ENCODE measurements at regions not wholly inside any gene's neighbourhood (a gene's known extent, or its start where the extent isn't known, plus 50 kb on each side); places are given as distances from the start of the nearest gene placed in this dataset.
"Not testable (repeated sequence)": the region's sequence is repeated elsewhere in the genome, so short reads cannot be mapped to it uniquely, and the experiment has no call there.

DNA sequence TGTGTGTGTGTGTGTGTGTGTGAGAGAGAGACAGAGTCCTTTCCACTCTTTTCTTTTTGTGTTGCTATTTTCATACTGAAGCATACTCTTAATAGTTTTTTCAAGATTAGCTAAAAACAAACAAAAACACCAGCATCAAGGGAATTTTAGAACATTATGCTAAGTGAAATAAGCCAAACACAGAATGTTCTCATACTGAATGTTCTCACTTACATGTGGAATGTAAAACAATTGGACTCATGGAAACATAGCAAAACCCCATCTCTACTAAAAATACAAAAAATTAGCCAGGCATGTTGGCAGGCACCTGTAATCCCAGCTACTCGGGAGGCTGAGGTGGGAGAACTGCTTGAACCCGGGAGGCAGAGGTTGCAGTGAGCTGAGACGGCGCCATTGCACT lies 193.4 kb downstream of the XPNPEP1 start:
- DNase-seq, result not testable (repeated sequence)

DNA sequence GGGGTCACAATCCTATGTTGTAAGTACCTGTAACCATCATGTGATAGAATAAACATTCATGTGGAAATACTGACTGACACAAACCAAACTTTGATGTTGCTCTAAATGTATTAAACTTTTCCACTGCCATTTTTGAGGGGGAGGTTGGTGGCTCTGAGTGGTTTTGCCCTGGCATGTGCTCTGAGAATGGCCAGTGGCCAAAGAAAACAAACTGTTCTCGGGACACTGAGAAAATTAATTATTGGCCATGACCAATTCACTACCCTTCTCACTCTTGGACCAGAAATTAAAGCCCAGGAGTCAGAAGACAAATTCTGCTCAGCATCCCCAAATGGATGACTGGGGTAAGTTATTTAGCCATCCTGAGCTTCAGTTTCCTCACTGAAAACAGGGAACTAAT lies 195.9 kb downstream of the XPNPEP1 start:
- DNase-seq, result no peak

- no peak for DNase-seq
Measured at GRCh38 chr10:109726473-109726872, 196.8 kb downstream of the XPNPEP1 start.

GRCh38 chr10:109723305-109723704 lies 200.0 kb downstream of the XPNPEP1 start:
- no peak for DNase-seq

- no peak for DNase-seq
Measured at GRCh38 chr10:109721453-109722064, 201.8 kb downstream of the XPNPEP1 start.

DNA sequence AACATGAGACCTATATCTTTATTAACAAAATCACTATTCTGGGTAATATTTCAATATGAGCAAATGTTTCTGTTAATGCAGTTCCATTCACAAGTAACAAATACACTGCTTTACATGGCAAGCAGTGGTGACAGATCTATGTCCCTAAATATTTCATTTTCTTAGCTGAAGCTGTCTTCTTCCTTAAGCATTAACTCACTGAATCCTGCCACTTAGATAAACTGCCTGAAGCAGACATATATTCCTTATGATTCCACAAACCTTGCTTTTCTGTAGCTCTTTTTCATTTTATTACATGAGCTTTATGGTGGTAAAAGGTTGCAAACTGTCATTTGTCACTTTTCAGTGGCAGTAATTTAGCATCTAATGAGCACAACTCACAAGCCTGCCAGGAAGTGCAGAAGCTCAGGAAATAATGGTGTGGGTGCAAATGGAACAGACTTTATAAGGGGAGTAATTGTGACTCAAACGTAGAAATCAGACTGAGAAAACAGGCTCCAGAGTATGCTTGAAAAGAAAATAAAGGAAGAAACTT lies 217.2 kb downstream of the XPNPEP1 start:
- no peak for DNase-seq

DNA sequence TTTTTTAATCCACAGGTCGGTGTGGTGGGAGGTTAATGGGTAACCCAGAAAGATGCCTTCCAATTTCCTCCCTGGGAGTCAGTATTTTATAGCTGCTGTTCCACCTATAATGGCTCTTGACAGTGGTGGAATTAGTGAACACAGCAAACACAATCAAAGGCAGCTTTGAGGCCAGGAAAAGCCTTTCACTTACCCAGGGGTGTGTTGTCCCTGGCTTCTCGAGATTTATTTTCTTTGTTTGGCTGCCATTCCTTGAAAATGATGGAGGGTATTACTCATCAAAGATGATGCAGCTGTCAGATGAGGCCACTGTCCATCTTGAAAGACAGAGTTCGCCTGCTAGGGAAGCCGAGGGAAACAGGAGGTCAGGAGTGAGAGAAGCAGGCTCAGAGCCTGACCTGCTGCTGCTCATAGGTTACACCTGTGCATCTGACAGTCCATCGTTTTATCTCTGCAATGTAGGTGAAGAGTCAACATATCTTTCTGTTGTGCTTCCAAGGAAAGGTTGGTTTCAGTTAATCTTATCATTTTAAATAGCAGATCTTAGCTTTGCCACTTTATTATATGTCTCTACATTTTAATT lies 221.6 kb downstream of the XPNPEP1 start:
- DNase-seq, result no peak

DNA sequence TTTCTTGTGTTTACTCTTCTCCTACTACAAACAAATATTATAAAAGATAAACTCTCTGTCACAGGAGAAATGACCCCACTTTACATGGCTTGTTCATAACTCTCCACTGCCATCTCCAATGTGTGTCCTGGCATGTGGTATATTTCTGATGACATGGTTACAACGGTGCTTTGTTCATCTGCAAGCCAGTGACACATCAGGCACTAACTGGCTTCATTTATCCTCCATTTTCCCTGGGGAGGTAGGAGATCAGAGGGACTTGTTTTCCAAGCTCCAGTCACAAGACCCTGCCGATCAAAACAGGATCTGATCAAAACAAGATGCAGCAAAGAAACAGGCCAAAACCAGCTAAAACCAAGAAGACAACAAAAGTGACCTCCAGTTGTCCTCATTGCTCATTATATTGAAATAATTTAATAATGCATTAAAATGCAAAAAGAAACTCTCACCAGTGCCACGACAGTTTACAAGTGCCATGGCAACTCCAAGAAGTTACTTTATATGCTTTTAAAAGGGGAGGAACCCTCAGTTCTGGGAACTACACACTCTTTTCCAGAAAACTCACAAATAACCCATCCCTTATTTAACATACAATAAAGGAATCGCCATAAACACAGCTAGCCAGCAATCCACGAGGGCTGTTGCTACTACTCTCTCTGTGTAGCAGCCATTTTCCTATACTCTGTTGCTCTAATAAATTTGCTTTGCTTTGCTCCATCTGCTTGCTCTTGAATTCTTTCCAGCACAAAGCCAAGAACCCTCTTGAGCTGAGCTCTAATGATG lies 224.2 kb downstream of the XPNPEP1 start:
- DNase-seq, result no peak

DNA sequence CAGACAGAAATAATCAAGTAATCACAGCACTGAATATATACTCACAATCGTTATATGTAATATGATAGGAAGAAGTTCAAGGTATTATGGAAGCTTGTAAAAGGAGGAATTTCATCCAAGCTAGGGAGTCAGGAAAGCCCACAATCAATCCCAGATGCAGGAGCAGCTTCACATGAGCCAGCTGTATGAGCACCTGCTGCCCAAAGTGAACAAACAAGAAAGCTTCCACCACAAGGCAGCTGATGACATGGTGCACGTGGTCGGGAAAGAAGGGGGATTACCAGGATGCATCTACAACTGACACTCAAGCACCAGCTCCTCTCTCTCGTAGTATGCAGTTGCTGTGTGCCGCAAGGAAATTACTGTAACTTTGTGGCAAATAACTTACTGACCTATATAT lies 225.2 kb downstream of the XPNPEP1 start:
- no peak for DNase-seq

DNA sequence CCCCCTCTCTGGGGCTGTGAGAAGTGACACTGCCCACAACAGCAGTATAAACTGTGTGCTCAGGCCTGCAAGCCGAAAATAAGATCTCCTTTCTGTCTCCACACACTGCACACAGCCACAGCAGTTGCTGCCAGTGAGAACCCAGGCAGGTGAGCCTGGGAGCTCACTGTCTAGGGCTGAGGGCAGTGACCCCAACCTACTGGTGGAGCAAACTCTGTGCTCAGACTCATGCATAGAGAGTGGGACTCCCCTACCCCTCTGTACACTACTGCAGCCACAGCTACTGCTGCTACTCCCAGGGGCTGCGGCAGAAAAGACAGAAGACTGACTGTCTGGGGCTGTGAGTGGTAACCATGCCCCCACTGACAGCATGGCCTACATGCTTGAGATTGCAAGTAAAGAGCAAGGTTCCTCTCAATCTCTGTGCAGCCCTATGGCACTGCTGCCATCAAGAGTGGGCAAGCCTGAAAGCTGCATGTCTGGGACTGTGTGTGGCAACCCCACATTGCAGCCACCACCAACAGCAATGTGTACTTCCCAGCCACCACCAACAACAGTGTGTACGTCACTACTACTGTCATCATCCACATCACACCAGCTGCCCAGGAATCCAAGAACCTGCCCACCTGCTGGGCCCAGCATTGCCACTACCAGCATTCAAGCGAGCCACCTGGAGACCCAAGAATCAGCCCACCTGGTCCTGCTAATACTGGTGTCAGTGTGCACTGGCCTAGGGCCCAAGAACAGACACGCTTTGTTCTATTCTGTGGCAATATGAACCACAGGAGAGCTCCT lies 226.1 kb downstream of the XPNPEP1 start:
- no peak for DNase-seq

GRCh38 chr10:109696462-109696861 lies 226.8 kb downstream of the XPNPEP1 start:
- DNase-seq, result no peak

DNA sequence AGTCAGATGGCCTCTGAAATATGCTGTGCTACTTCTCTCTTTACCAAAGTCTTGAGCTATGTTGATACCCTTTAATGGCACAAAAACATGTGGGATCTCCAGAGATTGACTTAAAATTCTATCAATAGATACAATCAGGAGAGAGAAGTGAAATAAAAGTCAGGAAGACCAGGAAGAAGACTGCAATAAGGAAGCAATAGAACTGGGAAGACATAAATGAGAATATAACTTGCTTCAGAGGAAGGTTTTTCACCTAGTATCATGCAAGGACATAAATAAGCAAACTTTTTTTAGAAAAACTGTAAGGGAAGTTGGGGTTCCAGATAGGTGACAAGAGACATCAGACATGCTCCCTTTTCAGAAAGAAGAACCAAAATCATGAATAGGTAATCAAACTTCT lies 227.3 kb downstream of the XPNPEP1 start:
- DNase-seq, result no peak

- no peak for DNase-seq
Measured at GRCh38 chr10:109689785-109690184, 233.5 kb downstream of the XPNPEP1 start.

DNA sequence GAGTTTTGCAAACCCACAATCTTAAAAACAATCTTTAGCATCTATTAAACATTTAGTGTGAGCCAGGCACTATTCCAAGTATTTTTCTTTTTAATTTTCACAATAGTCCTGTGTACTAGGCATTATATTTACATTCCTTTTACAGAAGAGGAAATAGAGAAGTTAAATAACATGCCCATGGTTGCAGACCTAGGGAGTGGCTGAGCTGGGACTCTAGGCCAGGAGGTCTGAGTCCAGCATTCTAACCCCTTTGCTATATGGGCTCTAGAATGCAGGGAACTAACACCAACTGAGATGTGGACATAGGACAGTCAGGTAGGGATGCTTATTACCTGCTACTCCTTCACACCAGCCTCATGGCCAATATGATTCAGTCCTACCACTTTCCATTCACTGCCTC lies 243.8 kb downstream of the XPNPEP1 start:
- DNase-seq, result no peak

GRCh38 chr10:109678857-109679256 lies 244.5 kb downstream of the XPNPEP1 start:
- no peak for DNase-seq

DNA sequence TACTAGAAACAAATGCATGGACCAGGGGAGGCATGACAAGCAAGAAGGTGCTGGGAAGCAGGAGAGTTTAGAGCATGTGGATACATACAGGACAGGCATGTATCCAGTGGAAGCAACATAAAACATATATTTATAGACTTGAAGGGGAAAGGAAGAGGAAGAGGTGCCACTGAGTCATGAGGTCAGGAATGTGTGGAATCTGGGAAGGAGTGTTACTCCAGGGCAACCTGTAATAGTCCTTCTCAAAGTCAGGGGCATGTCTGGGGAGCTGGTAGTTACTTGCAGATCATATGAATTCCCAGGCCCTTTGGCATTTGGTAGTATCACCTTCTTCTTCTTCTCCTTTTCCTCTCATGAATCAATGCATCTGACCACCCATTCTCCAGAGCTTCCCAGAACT lies 246.6 kb downstream of the XPNPEP1 start:
- no peak for DNase-seq

GRCh38 chr10:109668703-109669102 lies 254.6 kb downstream of the XPNPEP1 start:
- DNase-seq, result no peak

DNA sequence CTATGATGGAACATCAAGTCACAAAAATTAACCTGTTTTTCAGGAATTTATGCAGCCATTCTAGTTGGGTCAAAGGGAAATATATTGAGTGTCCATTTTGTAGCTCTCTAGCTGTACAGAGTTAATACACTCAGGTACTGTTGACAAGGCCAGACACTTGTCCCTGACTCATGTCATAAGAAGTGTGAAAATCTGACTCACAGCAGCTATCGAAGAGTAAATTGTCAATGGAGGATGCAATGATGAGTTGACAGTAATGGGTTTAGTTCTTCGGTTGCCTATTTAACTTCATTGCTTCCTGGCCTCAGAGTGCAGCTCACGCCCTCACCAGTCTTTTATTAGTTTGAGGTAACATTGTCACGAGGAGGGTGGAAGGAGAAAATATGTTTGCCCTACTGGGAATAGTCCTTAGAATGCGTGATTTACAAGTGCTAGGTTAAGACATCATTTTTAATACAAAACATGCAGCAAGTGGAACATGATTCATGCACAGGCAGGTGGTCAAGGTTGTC lies 255.1 kb downstream of the XPNPEP1 start:
- no peak for DNase-seq

DNA sequence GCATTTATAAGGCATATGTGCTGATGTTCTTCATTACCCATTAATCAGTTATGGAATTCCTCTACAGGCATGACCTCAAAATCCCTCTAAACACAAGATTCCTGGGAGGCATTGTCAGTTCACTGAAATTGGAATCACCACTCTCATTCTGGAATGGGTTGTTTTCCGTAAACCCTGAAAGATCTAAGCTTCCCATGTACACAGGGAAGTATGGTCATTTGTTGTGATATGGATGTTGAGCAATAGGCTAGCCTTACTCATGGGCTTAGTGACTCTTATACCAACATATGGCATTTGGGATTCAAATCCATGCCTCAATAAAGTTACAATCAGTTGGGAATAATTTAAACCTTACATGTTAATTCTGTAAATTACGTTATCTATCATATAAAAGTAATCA lies 258.0 kb downstream of the XPNPEP1 start:
- DNase-seq, result no peak

DNA sequence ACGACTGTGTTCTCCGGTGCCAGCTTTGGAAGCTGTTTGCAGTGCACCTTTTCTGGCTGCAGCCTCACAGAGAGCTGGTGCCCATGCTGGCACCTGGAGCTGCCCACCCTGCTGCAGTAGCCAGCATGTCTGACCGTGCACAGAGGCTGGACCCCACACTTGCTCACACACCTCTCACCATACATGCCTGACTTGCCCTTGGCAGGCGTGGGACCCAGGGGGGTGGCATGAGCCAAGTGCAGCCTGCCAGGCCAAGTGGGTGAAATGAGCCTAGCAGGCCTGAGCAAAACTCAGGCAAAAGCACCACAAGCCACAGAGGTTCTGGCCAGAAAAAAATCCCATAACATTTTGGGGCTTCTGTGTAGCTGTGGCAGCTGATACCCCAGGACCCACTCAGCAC lies 258.8 kb downstream of the XPNPEP1 start:
- no peak for DNase-seq

DNA sequence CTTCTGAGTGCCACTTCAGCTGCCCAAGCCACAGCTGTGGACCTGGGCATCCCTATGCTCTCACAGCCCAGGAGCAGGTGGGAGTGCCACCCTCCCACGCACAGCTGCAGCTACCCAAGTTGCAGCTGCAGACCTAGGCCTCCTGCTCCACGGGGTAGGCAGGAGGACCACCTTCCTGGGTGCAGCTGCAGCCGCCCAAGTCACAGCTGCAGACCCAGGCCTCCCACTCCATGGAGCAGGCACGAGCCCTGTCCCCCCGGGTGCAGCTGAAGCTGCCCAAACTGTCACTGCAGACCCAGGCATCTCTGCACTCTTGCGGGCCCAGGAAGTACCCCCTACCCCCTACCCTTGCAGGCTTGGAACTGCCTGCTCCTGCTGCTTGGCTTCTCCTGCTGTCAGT lies 260.2 kb downstream of the XPNPEP1 start:
- DNase-seq, result no peak

DNA sequence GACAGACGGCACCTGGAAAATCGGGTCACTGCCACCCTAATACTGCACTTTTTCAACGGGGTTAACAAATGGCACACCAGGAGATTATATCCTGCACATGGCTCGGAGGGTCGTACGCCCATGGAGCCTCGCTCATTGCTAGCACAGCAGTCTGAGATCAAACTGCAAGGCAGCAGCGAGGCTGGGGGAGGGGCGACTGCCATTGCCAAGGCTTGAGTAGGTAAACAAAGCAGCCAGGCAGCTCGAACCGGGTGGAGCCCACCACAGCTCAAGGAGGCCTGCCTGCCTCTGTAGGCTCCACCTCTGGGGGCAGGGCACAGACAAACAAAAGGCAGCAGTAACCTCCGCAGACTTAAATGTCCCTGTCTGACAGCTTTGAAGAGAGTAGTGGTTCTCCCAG lies 270.7 kb downstream of the XPNPEP1 start:
- DNase-seq, result not testable (repeated sequence)

GRCh38 chr10:109650228-109650627 lies 273.1 kb downstream of the XPNPEP1 start:
- no peak for DNase-seq
